ENCODE measurements at regions not wholly inside any gene's neighbourhood (a gene's known extent, or its start where the extent isn't known, plus 50 kb on each side); places are given as distances from the start of the nearest gene placed in this dataset.

DNA sequence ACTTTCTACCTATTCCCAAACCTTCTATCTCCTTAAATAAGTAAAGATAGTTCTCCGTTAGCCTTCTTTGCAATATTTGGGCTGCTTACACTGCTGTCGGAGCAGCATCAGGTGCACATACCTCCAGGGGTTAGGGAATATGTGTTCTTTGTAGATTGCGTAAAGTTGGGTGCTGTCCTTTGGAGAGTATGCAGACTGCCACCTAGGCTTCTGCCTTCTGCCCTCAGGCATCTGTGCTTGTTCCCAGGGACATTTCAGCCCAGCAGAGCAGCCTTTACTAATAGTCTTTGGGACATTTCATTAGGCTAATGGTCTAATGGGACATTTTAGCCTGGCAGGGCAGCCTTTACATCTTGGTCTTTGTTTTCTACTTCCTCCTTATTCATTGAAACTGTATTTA, 260.6 kb downstream of the TPBG start:
- no peak for TF ChIP-seq EZH2 (IDR thresholded peaks at IDR 0.05; ENCODE audit: low read length, missing control alignments)
- TF ChIP-seq, protein P1, sequence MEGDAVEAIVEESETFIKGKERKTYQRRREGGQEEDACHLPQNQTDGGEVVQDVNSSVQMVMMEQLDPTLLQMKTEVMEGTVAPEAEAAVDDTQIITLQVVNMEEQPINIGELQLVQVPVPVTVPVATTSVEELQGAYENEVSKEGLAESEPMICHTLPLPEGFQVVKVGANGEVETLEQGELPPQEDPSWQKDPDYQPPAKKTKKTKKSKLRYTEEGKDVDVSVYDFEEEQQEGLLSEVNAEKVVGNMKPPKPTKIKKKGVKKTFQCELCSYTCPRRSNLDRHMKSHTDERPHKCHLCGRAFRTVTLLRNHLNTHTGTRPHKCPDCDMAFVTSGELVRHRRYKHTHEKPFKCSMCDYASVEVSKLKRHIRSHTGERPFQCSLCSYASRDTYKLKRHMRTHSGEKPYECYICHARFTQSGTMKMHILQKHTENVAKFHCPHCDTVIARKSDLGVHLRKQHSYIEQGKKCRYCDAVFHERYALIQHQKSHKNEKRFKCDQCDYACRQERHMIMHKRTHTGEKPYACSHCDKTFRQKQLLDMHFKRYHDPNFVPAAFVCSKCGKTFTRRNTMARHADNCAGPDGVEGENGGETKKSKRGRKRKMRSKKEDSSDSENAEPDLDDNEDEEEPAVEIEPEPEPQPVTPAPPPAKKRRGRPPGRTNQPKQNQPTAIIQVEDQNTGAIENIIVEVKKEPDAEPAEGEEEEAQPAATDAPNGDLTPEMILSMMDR (conservative IDR thresholded peaks at IDR 0.05 in 1 of 2, IDR thresholded peaks at IDR 0.05 in 1 of 2; ENCODE audit: low read depth in 1 of 2, low read length in 2 of 2), result no peak

All from fibroblast of lung (primary cell).